SHP77 treated with DMSO at 0.1 percent for 48 hours (cell line): ENCODE measurements at regions not wholly inside any gene's neighbourhood (a gene's known extent, or its start where the extent isn't known, plus 50 kb on each side); places are given as distances from the start of the nearest gene placed in this dataset.
"Not testable (repeated sequence)": the region's sequence is repeated elsewhere in the genome, so short reads cannot be mapped to it uniquely, and the experiment has no call there.

Source experiments
- DNase-seq: peaks from one replicate; lab custom pipeline; 2025; lab: John Stamatoyannopoulos, UW

DNA sequence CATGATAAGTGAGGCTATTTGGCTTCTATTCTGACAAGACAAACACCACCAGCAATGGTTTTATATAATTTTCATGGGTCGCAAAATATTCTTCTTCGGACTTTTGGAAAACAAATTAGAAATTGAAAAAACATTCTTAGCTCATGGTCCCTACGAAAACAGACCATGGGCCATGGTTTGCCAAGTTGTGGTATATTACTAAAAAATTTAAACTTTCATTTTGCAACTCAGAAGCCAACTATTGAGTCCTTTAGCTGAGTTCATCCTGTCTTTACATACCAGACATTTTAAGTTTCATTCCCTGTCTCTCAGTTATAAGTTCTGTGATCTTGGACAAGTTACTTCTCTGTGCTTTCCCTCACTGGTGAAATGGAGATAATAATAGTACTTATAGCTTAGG is 198.1 kb downstream of the CSNK1G3 start:
- no peak for DNase-seq

GRCh38 chr5:123709422-123709821 is 197.4 kb downstream of the CSNK1G3 start:
- DNase-seq = no peak

- no peak for DNase-seq
Measured at GRCh38 chr5:123708074-123708806, 196.3 kb downstream of the CSNK1G3 start.

DNA sequence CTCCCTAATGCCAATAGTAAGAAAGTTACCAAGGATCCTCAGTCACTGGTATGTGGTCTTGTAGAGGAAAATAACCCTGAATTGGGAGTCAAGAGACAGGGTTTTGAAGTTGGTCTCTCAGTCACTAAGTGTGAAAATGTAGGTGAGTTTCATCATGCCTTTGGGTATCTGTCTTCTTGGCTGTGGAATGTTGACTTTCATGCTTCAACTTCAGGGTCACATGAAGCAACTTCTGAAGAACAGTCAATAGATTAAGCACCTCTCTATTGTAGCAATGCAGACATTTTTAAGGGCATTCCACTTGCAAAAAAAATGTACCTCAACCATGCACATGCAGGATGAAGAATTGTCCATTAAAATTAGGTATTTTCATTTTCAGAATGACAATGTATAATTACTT is 194.6 kb downstream of the CSNK1G3 start:
- DNase-seq = no peak

GRCh38 chr5:123705741-123706140 is 193.8 kb downstream of the CSNK1G3 start:
- DNase-seq = no peak

DNA sequence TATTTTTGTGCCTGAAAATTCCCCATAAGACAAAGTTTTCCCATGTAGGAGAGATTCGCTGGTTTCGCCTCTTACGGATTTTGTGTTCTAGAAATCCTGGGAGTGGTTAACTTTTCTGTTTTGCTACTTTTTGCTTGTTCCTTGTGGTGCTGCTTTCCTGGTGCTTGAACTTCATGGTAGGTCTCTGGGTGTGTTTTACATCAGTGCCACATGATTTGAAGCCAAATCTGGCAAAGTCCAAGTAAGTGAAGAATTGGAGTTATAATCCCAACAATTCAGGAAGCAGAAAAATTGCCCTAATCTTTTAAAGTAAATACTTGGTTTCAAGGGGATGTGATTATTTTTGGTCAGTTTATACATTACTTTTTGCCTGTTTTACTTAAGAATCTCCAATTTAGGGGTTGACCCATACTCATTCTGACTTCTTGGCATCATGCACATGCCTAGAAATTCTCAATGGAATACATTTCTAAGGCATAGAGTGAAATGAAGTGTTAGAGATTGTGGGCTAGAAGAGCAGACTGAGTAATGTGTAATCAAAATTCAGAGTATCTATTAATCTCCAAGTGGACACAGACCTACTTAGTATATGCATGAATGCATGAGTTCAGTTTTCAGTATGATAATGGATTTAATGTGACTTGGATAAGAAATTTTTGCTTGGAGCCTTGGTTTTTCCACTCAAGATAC is 189.7 kb downstream of the CSNK1G3 start:
- no peak for DNase-seq

GRCh38 chr5:123700624-123701287 is 188.8 kb downstream of the CSNK1G3 start:
- no peak for DNase-seq

GRCh38 chr5:123699571-123699970 is 187.6 kb downstream of the CSNK1G3 start:
- DNase-seq = no peak

DNA sequence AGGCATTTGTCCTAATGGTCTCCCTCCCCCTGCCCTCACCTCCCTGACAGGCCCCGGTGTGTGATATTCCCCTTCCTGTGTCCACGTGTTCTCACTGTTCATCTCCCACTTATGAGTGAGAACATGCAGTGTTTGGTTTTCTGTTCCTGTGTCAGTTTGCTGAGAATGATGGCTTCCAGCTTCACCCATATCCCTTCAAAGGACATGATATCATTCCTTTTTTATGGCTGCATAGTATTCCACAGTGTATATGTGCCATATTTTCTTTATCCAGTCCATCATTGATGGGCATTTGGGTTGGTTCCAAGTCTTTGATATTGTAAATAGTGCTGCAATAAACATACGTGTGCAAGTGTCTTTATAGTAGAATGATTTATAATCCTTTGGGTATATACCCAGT is 187.0 kb downstream of the CSNK1G3 start:
- not testable (repeated sequence) for DNase-seq

- no peak for DNase-seq
Measured at GRCh38 chr5:123696921-123697341, 185.0 kb downstream of the CSNK1G3 start.

GRCh38 chr5:123690821-123691220 is 178.8 kb downstream of the CSNK1G3 start:
- no peak for DNase-seq

DNA sequence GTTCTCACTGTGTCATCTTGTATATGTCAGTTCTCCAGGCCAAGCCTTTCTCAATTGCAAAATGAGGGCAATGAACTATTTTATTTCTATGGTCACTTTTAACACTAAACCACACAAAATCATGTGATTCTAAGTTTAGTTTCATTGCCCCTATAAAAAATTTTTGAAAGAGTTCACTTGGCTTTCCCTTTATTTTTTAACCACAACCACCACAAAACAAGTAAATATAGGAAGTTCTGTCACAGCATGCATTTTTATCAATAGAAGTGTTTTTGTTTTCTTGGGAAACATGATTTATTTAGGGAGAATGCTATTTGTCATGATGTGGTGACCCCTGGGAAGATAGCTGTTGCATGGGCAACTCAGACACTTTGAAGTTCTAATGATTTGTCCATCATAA is 169.1 kb downstream of the CSNK1G3 start:
- no peak for DNase-seq

DNA sequence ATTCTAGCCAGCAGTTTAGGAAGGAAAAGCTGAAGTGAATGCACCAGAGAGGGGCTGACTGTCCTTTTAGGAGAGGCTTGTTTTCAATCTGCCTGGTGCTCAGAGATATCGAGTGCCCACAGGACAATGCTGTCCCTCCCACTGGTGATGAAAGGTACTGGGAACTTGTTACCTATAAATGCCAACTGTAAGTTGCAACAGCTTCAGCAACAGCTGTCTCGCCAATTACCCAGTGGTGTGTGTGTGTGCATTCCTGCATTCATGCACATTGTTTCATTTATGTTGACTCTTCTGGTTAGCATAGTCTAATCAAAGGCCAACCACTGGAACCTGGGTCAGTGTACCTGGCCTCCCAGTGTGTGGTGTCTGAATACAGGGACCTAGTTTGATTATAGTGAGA is 161.1 kb downstream of the CSNK1G3 start:
- no peak for DNase-seq

GRCh38 chr5:123671711-123672456 is 159.9 kb downstream of the CSNK1G3 start:
- DNase-seq = no peak

DNA sequence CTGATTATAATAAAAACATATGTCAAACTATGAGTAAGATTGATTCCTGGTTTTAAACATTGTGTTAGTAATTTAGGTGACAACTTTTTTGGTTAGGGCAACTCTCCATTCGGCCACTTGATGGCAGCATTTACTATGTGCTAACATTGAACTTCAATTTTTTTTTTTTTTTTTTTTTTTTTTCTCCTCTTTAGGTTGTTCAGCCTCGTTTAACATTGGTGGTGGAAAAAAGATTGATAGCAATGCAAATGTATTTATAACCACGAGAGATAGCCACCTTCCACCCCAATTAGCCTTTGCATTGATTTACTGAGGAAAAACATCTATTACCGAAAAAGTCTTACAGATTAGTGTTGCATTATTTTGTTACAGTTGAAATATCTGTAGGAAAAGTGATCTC is 159.1 kb downstream of the CSNK1G3 start:
- peak; percentile 35 for DNase-seq
